HCT116 (cell line): ENCODE measurements at regions not wholly inside any gene's neighbourhood (a gene's known extent, or its start where the extent isn't known, plus 50 kb on each side); places are given as distances from the start of the nearest gene placed in this dataset.

Experiments used
- ATAC-seq: fragments of 200-7000 bp; cut with Tn5 transposase; 2 replicates; pipeline ENCODE4 v1.9.1; 2020; ENCODE audit warnings: mild to moderate bottlenecking, moderate library complexity
- BruUV-seq: library from RNA; stranded (reverse); fragments of 400-500 nt; replicated peaks from 2 replicates; lab custom pipeline; 2021; lab: Mats Ljungman, UMichigan
- CTCF ChIA-PET: fragments of 300-600 bp; sonication (Branson Sonifier 250); formaldehyde crosslinking; loops from one replicate; lab custom pipeline; 2021; ENCODE audit warnings: antibody characterized with exemption; lab: Charles Lee
- POLR2A ChIA-PET: fragments of 300-600, 350-600 bp; sonication (Branson Sonifier 250); formaldehyde crosslinking; loops from one replicate; lab custom pipeline; 2021; ENCODE audit warnings: antibody characterized with exemption; lab: Charles Lee
- RAD21 ChIA-PET, 2 experiments: fragments of 300-600 bp; sonication (Branson Sonifier 250); formaldehyde crosslinking; loops; one replicate each; lab custom pipeline; 2023; ENCODE audit warnings: low total read pairs in 2 of 2; ENCODE audit not compliant: uncharacterized antibody in 2 of 2, unreplicated experiment in 2 of 2, low non-redundant PET in 1 of 2; lab: Charles Lee
- DNase-seq: peaks from one replicate; pipeline ENCODE4 v3.0.0-alpha.2; 2010; ENCODE audit warnings: low read depth, low spot score
- H2AFZ ChIP-seq: fragments of 200-600 bp; shearing (Covaris generic), sonication (generic); 2 replicates; pipeline ENCODE4 v1.6.1; 2017; ENCODE audit warnings: low read depth, mixed run types, mixed read lengths, antibody characterized with exemption, low read length; ENCODE audit not compliant: poor library complexity, severe bottlenecking
- H3K27ac ChIP-seq: 2 replicates; pipeline ENCODE4 v1.5.1; 2012; ENCODE audit warnings: low read depth, low read length
- H3K27me3 ChIP-seq: fragments of 200-600 bp; sonication (generic); 2 replicates; pipeline ENCODE4 v1.6.1; 2016; ENCODE audit warnings: mixed run types, low read length, mixed read lengths; ENCODE audit not compliant: insufficient read depth
- H3K36me3 ChIP-seq, 2 experiments: fragments of 200-500 bp in 1 of 2; fragments of 200-600 bp in 1 of 2; sonication (Bioruptor generic) in 1 of 2; sonication (generic) in 1 of 2; 2 replicates each; pipeline versions ENCODE4 v1.5.1 to v1.6.1; 2014 to 2016; ENCODE audit warnings: low read length in 2 of 2, inconsistent platforms in 1 of 2, mixed read lengths in 1 of 2, mixed run types in 1 of 2; ENCODE audit not compliant: insufficient read depth in 2 of 2, control insufficient read depth in 1 of 2
- H3K4me1 ChIP-seq, 2 experiments: fragments of 200-600 bp in 1 of 2; sonication (generic) in 1 of 2; 2 replicates each; pipeline versions ENCODE4 v1.5.1 to v1.6.1; 2012 to 2017; ENCODE audit warnings: low read length in 2 of 2, inconsistent platforms in 1 of 2, mild to moderate bottlenecking in 1 of 2, mixed read lengths in 1 of 2, mixed run types in 1 of 2, moderate library complexity in 1 of 2; ENCODE audit not compliant: insufficient read depth in 2 of 2, control insufficient read depth in 1 of 2
- H3K4me2 ChIP-seq: fragments of 200-600 bp; sonication (generic); 2 replicates; pipeline ENCODE4 v1.6.1; 2017; ENCODE audit warnings: mixed run types, low read length, mixed read lengths
- H3K4me3 ChIP-seq, 2 experiments: fragments of 200-600 bp in 1 of 2; sonication (generic) in 1 of 2; replicated peaks in 1 of 2; 2 replicates each; pipeline ENCODE4 v1.5.1; 2011 to 2016; ENCODE audit warnings: low read length in 2 of 2, control low read depth in 1 of 2, low read depth in 1 of 2, mild to moderate bottlenecking in 1 of 2, mixed read lengths in 1 of 2, mixed run types in 1 of 2
- H3K79me2 ChIP-seq: fragments of 200-600 bp; sonication (generic); 2 replicates; pipeline ENCODE4 v1.6.1; 2017; ENCODE audit warnings: mild to moderate bottlenecking, mixed run types, low read length, moderate library complexity, mixed read lengths; ENCODE audit not compliant: insufficient read depth
- H3K9ac ChIP-seq: fragments of 200-600 bp; sonication (generic); 2 replicates; pipeline ENCODE4 v1.6.1; 2016; ENCODE audit warnings: low read length, mixed read lengths
- H3K9me2 ChIP-seq: fragments of 200-600 bp; sonication (generic), shearing (Covaris generic); 2 replicates; pipeline ENCODE4 v1.6.1; 2017; ENCODE audit warnings: mixed run types, mild to moderate bottlenecking, moderate library complexity; ENCODE audit not compliant: insufficient read depth
- H3K9me3 ChIP-seq, 2 experiments: fragments of 200-500 bp in 1 of 2; fragments of 200-600 bp in 1 of 2; sonication (Bioruptor generic) in 1 of 2; sonication (generic) in 1 of 2; 2 replicates each; pipeline ENCODE4 v1.6.1; 2014 to 2017; ENCODE audit warnings: low read length in 2 of 2, mixed read lengths in 2 of 2, inconsistent platforms in 1 of 2, low read depth in 1 of 2, mild to moderate bottlenecking in 1 of 2, mixed run types in 1 of 2, moderate library complexity in 1 of 2; ENCODE audit not compliant: control insufficient read depth in 1 of 2, insufficient read depth in 1 of 2
- H4K20me1 ChIP-seq: fragments of 200-600 bp; sonication (generic), shearing (Covaris generic); 2 replicates; pipeline ENCODE4 v1.6.1; 2017; ENCODE audit warnings: mixed run types, mild to moderate bottlenecking, moderate library complexity; ENCODE audit not compliant: insufficient read depth
- CBX3 ChIP-seq: IDR thresholded peaks from 2 replicates; pipeline ENCODE4 v1.6.1; 2012; ENCODE audit warnings: low read depth
- CEBPB ChIP-seq: IDR thresholded peaks from 2 replicates; pipeline ENCODE4 v1.6.1; 2012; ENCODE audit warnings: low read depth
- EGR1 ChIP-seq: IDR thresholded peaks from 2 replicates; pipeline ENCODE4 v1.6.1; 2012; ENCODE audit warnings: low read depth
- ELF1 ChIP-seq: IDR thresholded peaks from 2 replicates; pipeline ENCODE4 v1.6.1; 2012; ENCODE audit warnings: low read depth, borderline replicate concordance
- EZH2 ChIP-seq: fragments of 200-600 bp; sonication (generic); IDR thresholded peaks from 2 replicates; pipeline ENCODE4 v1.6.1; 2017; ENCODE audit warnings: antibody characterized with exemption, mixed run types
- EZH2phosphoT487 ChIP-seq: fragments of 200-600 bp; IDR thresholded peaks from 2 replicates; pipeline ENCODE4 v1.6.1; 2018; ENCODE audit warnings: antibody characterized with exemption, borderline replicate concordance
- FOSL1 ChIP-seq: IDR thresholded peaks from 2 replicates; pipeline ENCODE4 v1.6.1; 2012; ENCODE audit warnings: low read depth
- POLR2AphosphoS5 ChIP-seq: IDR thresholded peaks from 2 replicates; pipeline ENCODE4 v1.6.1; 2011; ENCODE audit warnings: mild to moderate bottlenecking, low read depth, low read length, moderate library complexity
- SIN3A ChIP-seq: IDR thresholded peaks from 2 replicates; pipeline ENCODE4 v1.6.1; 2012; ENCODE audit warnings: low read depth
- SRF ChIP-seq: IDR thresholded peaks from 2 replicates; pipeline ENCODE4 v1.6.1; 2012; ENCODE audit warnings: low read depth
- TCF7L2 ChIP-seq: IDR thresholded peaks from 2 replicates; pipeline ENCODE4 v1.7.0; 2011; ENCODE audit warnings: borderline replicate concordance, inconsistent platforms; ENCODE audit not compliant: insufficient read depth, insufficient read length; ENCODE audit errors: extremely low read depth
- YY1 ChIP-seq: IDR thresholded peaks from 2 replicates; pipeline ENCODE4 v1.6.1; 2011; ENCODE audit warnings: low read length, low read depth, moderate library complexity, mild to moderate bottlenecking; ENCODE audit not compliant: insufficient replicate concordance; ENCODE audit errors: extremely low read depth
- ZFX ChIP-seq: fragments of 450-650 bp; IDR thresholded peaks from 2 replicates; pipeline ENCODE4 v1.6.1; 2017
- intact Hi-C: fragments of 100-400 bp; cut with micrococcal nuclease; formaldehyde crosslinking; loops from 2 replicates; pipeline ENCODE4 v1.10.0; 2022
- TF ChIP-seq, protein P1 (sequence below): IDR thresholded peaks from 2 replicates; pipeline ENCODE4 v1.6.1; 2011; ENCODE audit warnings: mild to moderate bottlenecking, low read length, moderate library complexity; ENCODE audit not compliant: insufficient replicate concordance; ENCODE audit errors: extremely low read depth
- TF ChIP-seq, protein P2 (sequence below): IDR thresholded peaks from 2 replicates; pipeline ENCODE4 v1.6.1; 2012
- TF ChIP-seq, protein P3 (sequence below): IDR thresholded peaks from 2 replicates; pipeline ENCODE4 v1.6.1; 2012
- TF ChIP-seq, protein P4 (sequence below): IDR thresholded peaks from 2 replicates; pipeline ENCODE4 v1.6.1; 2012; ENCODE audit warnings: low read depth

DNA sequence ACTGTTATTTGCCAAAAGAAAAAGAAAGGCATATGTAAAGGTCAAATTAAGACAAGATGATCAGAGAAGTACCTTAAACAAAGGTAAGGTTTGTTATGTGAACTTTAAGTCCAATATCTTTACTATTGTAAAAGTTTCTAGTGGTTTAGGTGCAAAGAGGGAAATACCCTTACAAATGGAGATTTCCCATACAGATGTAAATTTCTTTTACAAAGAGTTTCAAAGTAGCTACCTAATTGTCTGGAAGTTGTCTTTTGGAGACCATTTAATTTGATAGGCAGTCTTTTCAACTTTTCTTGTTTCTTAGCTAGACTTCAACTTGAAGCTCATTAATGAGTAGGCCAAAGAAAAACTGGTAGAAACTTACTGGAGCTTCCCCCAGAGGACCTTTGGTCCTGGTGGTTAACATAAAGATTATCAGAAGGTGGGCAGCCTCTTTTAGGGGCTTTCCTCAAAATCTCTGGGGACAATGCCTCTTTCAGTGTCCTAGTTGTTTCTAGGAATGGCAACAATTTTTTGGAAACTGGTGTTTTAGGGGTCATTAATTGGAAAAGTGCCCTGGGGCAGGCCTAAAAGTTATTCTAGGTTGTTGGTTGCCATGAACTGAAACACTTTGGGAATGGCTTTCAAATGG is 297.3 kb downstream of the GUCY2F start:
- ChIA-PET RAD21 (no interaction called here), POLR2A (no interaction called here), CTCF (no interaction called here)
- intact Hi-C loops: no loop called here
- Histone ChIP-seq H3K36me3 (no peaks in the 10 kb centered on the region), H3K27ac (no peak overlapping the region), H3K4me3 (no peak overlapping the region), H3K79me2 (no peaks in the 10 kb centered on the region), H3K9ac (no peak overlapping the region), H3K4me1 (no peaks in the 10 kb centered on the region)
- DNase-seq (no peak), ATAC-seq (no peak)
- TF ChIP-seq, protein P1, sequence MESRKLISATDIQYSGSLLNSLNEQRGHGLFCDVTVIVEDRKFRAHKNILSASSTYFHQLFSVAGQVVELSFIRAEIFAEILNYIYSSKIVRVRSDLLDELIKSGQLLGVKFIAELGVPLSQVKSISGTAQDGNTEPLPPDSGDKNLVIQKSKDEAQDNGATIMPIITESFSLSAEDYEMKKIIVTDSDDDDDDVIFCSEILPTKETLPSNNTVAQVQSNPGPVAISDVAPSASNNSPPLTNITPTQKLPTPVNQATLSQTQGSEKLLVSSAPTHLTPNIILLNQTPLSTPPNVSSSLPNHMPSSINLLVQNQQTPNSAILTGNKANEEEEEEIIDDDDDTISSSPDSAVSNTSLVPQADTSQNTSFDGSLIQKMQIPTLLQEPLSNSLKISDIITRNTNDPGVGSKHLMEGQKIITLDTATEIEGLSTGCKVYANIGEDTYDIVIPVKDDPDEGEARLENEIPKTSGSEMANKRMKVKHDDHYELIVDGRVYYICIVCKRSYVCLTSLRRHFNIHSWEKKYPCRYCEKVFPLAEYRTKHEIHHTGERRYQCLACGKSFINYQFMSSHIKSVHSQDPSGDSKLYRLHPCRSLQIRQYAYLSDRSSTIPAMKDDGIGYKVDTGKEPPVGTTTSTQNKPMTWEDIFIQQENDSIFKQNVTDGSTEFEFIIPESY: no peak
- no peak for TF ChIP-seq FOSL1
- no peak for TF ChIP-seq YY1
- TF ChIP-seq, protein P2, sequence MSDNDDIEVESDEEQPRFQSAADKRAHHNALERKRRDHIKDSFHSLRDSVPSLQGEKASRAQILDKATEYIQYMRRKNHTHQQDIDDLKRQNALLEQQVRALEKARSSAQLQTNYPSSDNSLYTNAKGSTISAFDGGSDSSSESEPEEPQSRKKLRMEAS: no peak
- TF ChIP-seq, protein P3, sequence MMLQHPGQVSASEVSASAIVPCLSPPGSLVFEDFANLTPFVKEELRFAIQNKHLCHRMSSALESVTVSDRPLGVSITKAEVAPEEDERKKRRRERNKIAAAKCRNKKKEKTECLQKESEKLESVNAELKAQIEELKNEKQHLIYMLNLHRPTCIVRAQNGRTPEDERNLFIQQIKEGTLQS: no peak
- TF ChIP-seq SIN3A: no peak
- TF ChIP-seq EZH2: no peak
- TF ChIP-seq CBX3: no peak
- TF ChIP-seq ELF1: no peak
- no peak for TF ChIP-seq EZH2phosphoT487
- no peak for TF ChIP-seq POLR2AphosphoS5
- TF ChIP-seq EGR1: no peak
- TF ChIP-seq SRF: no peak
- TF ChIP-seq ZFX: no peak
- TF ChIP-seq, protein P4, sequence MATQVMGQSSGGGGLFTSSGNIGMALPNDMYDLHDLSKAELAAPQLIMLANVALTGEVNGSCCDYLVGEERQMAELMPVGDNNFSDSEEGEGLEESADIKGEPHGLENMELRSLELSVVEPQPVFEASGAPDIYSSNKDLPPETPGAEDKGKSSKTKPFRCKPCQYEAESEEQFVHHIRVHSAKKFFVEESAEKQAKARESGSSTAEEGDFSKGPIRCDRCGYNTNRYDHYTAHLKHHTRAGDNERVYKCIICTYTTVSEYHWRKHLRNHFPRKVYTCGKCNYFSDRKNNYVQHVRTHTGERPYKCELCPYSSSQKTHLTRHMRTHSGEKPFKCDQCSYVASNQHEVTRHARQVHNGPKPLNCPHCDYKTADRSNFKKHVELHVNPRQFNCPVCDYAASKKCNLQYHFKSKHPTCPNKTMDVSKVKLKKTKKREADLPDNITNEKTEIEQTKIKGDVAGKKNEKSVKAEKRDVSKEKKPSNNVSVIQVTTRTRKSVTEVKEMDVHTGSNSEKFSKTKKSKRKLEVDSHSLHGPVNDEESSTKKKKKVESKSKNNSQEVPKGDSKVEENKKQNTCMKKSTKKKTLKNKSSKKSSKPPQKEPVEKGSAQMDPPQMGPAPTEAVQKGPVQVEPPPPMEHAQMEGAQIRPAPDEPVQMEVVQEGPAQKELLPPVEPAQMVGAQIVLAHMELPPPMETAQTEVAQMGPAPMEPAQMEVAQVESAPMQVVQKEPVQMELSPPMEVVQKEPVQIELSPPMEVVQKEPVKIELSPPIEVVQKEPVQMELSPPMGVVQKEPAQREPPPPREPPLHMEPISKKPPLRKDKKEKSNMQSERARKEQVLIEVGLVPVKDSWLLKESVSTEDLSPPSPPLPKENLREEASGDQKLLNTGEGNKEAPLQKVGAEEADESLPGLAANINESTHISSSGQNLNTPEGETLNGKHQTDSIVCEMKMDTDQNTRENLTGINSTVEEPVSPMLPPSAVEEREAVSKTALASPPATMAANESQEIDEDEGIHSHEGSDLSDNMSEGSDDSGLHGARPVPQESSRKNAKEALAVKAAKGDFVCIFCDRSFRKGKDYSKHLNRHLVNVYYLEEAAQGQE: no peak
- no peak for TF ChIP-seq TCF7L2
- no peak for TF ChIP-seq CEBPB
- TF ChIP-seq, all 23 proteins: peak for 0
- Histone ChIP-seq H3K9me2 (no peaks in the 10 kb centered on the region), H3K27me3 (no peaks in the 10 kb centered on the region), H3K9me3 (no peaks in the 10 kb centered on the region), H4K20me1 (no peaks in the 10 kb centered on the region), H2AFZ (no peak overlapping the region), H3K4me2 (no peak overlapping the region)
- BruUV-seq: no TSS peak
